H1 (cell line): ENCODE measurements at regions not wholly inside any gene's neighbourhood (a gene's known extent, or its start where the extent isn't known, plus 50 kb on each side); places are given as distances from the start of the nearest gene placed in this dataset.

Experiments used
- CTCF ChIA-PET: fragments of 300-600 bp; sonication (Branson Sonifier 250); formaldehyde crosslinking; loops from one replicate; lab custom pipeline; 2021; ENCODE audit not compliant: partially characterized antibody; lab: Charles Lee
- POLR2A ChIA-PET: fragments of 300-600 bp; sonication (Branson Sonifier 250); formaldehyde crosslinking; loops from one replicate; lab custom pipeline; 2021; ENCODE audit warnings: inconsistent platforms; ENCODE audit not compliant: partially characterized antibody; lab: Charles Lee
- DNase-seq, 2 experiments: peaks; one replicate each; pipeline versions ENCODE4 v3.0.0 to v3.0.0-alpha.2; 2010 to 2022; ENCODE audit warnings: low spot score in 2 of 2, low read depth in 1 of 2, mixed read lengths in 1 of 2
- FAIRE-seq: peaks from 2 replicates; lab custom pipeline; 2011; peaks lifted over from hg19 to GRCh38; lab: Jason Lieb, UNC
- H2AFZ ChIP-seq: 2 replicates; pipeline ENCODE4 v1.8.1; 2012; ENCODE audit warnings: low read length, inconsistent platforms
- H2AK5ac ChIP-seq: 2 replicates; pipeline ENCODE4 v1.6.1; 2013; ENCODE audit warnings: low read depth, low read length
- H2BK120ac ChIP-seq: replicated peaks from 2 replicates; pipeline ENCODE3; 2013; ENCODE audit warnings: low read depth, low read length, inconsistent platforms
- H2BK12ac ChIP-seq: 2 replicates; pipeline ENCODE4 v1.6.1; 2013; ENCODE audit warnings: low read depth, low read length
- H2BK15ac ChIP-seq: 2 replicates; pipeline ENCODE4 v1.6.1; 2013; ENCODE audit warnings: low read length
- H2BK20ac ChIP-seq: 2 replicates; pipeline ENCODE4 v1.6.1; 2013; ENCODE audit warnings: low read length
- H2BK5ac ChIP-seq: 2 replicates; pipeline ENCODE4 v1.6.1; 2013; ENCODE audit warnings: low read depth, low read length
- H3K14ac ChIP-seq: 2 replicates; pipeline ENCODE4 v1.6.1; 2013; ENCODE audit warnings: inconsistent platforms; ENCODE audit not compliant: insufficient read length
- H3K18ac ChIP-seq: 2 replicates; pipeline ENCODE4 v1.6.1; 2013; ENCODE audit warnings: low read length; ENCODE audit errors: extremely low read depth
- H3K23ac ChIP-seq: 2 replicates; pipeline ENCODE4 v1.6.1; 2013; ENCODE audit warnings: inconsistent platforms; ENCODE audit not compliant: insufficient read length
- H3K23me2 ChIP-seq: 2 replicates; pipeline ENCODE4 v1.6.1; 2013; ENCODE audit warnings: low read depth, low read length
- H3K27ac ChIP-seq: 2 replicates; pipeline ENCODE4 v1.6.1; 2011; ENCODE audit warnings: low read depth, low read length, inconsistent platforms
- H3K27me3 ChIP-seq, 4 experiments: replicated peaks in 1 of 4; 1 replicate in 1 of 4; 2 replicates in 3 of 4; pipeline versions ENCODE4 v1.6.1 to v1.8.1; 2011 to 2013; ENCODE audit warnings: low read length in 3 of 4, mild to moderate bottlenecking in 3 of 4, inconsistent platforms in 2 of 4, mixed read lengths in 2 of 4, moderate library complexity in 1 of 4; ENCODE audit not compliant: control insufficient read depth in 3 of 4, insufficient read depth in 3 of 4; ENCODE audit errors: extremely low read depth in 1 of 4
- H3K36me3 ChIP-seq, 4 experiments: 2 replicates each; pipeline versions ENCODE4 v1.6.1 to v1.8.1; 2011 to 2013; ENCODE audit warnings: mild to moderate bottlenecking in 4 of 4, low read length in 3 of 4, moderate library complexity in 2 of 4, control low read depth in 1 of 4, inconsistent platforms in 1 of 4; ENCODE audit not compliant: insufficient read depth in 4 of 4, control insufficient read depth in 2 of 4
- H3K4ac ChIP-seq: replicated peaks from 2 replicates; pipeline ENCODE3; 2013; ENCODE audit warnings: low read length, low read depth, mixed read lengths, inconsistent platforms; ENCODE audit not compliant: insufficient read length
- H3K4me1 ChIP-seq, 4 experiments: replicated peaks in 1 of 4; 1 replicate in 1 of 4; 2 replicates in 3 of 4; pipeline versions ENCODE4 v1.6.1 to v1.8.1; 2011 to 2013; ENCODE audit warnings: low read length in 3 of 4, inconsistent platforms in 2 of 4, mixed read lengths in 1 of 4; ENCODE audit not compliant: insufficient read depth in 4 of 4, control insufficient read depth in 3 of 4
- H3K4me2 ChIP-seq, 2 experiments: 2 replicates each; pipeline versions ENCODE4 v1.6.1 to v1.8.1; 2011 to 2013; ENCODE audit warnings: low read depth in 2 of 2, low read length in 2 of 2, control low read depth in 1 of 2, inconsistent platforms in 1 of 2, mild to moderate bottlenecking in 1 of 2; ENCODE audit not compliant: insufficient read depth in 1 of 2
- H3K4me3 ChIP-seq, 4 experiments: fragments of 200-600, 300-600 bp in 1 of 4; sonication (generic), shearing (Covaris generic), sonication (Bioruptor Twin) in 1 of 4; 2 replicates each; pipeline versions ENCODE4 v1.5.1 to v1.8.1; 2011 to 2016; ENCODE audit warnings: low read length in 4 of 4, low read depth in 3 of 4, control low read depth in 2 of 4, inconsistent platforms in 2 of 4, mild to moderate bottlenecking in 2 of 4, mixed read lengths in 1 of 4, moderate library complexity in 1 of 4; ENCODE audit not compliant: insufficient read depth in 2 of 4; ENCODE audit errors: extremely low read depth in 1 of 4
- H3K56ac ChIP-seq: replicated peaks from 2 replicates; pipeline ENCODE3; 2013; ENCODE audit warnings: low read depth, mild to moderate bottlenecking, mixed read lengths, low read length, inconsistent platforms; ENCODE audit not compliant: insufficient read length
- H3K79me1 ChIP-seq: 2 replicates; pipeline ENCODE4 v1.6.1; 2013; ENCODE audit warnings: low read depth, low read length, control low read depth
- H3K79me2 ChIP-seq, 2 experiments: 2 replicates each; pipeline versions ENCODE4 v1.6.1 to v1.8.1; 2012 to 2013; ENCODE audit warnings: low read length in 2 of 2, mild to moderate bottlenecking in 2 of 2, inconsistent platforms in 1 of 2; ENCODE audit not compliant: insufficient read depth in 2 of 2, control insufficient read depth in 1 of 2
- H3K9ac ChIP-seq, 4 experiments: replicated peaks in 1 of 4; 1 replicate in 1 of 4; 2 replicates in 3 of 4; pipeline versions ENCODE4 v1.6.1 to v1.8.1; 2011 to 2013; ENCODE audit warnings: low read depth in 3 of 4, low read length in 3 of 4, control low read depth in 2 of 4, mild to moderate bottlenecking in 2 of 4, moderate library complexity in 2 of 4, inconsistent platforms in 1 of 4; ENCODE audit errors: extremely low read depth in 1 of 4
- H3K9me3 ChIP-seq, 2 experiments: 2 replicates each; pipeline versions ENCODE4 v1.6.1 to v1.8.1; 2012 to 2013; ENCODE audit warnings: mild to moderate bottlenecking in 2 of 2, moderate library complexity in 2 of 2, control low read depth in 1 of 2, inconsistent platforms in 1 of 2, low read depth in 1 of 2, low read length in 1 of 2, mixed read lengths in 1 of 2; ENCODE audit not compliant: insufficient read depth in 2 of 2
- H4K20me1 ChIP-seq, 2 experiments: replicated peaks in 1 of 2; 2 replicates each; pipeline versions ENCODE3 to v1.8.1; 2011 to 2013; ENCODE audit warnings: inconsistent platforms in 2 of 2, low read length in 2 of 2, mild to moderate bottlenecking in 1 of 2; ENCODE audit not compliant: insufficient read depth in 2 of 2, control insufficient read depth in 1 of 2
- H4K5ac ChIP-seq: 2 replicates; pipeline ENCODE4 v1.6.1; 2013; ENCODE audit warnings: low read length, low read depth, mixed read lengths, inconsistent platforms; ENCODE audit not compliant: insufficient read length
- H4K8ac ChIP-seq: 2 replicates; pipeline ENCODE4 v1.8.0; 2013; ENCODE audit warnings: mild to moderate bottlenecking, moderate library complexity, low read length, inconsistent platforms; ENCODE audit not compliant: insufficient read depth; ENCODE audit errors: extremely low read depth
- H4K91ac ChIP-seq: replicated peaks from 2 replicates; pipeline ENCODE3; 2013; ENCODE audit warnings: low read length, mixed read lengths, inconsistent platforms; ENCODE audit not compliant: insufficient read length
- BACH1 ChIP-seq: IDR thresholded peaks from 2 replicates; pipeline ENCODE4 v1.6.1; 2012; ENCODE audit warnings: low read length, improper control_type of control experiment
- BCL11A ChIP-seq, 2 experiments: IDR thresholded peaks; one replicate each; pipeline ENCODE4 v1.6.1; 2011; ENCODE audit warnings: low read depth in 2 of 2, low read length in 2 of 2, mild to moderate bottlenecking in 2 of 2
- EP300 ChIP-seq, 2 experiments: IDR thresholded peaks; 1 replicate in 1 of 2; 2 replicates in 1 of 2; pipeline ENCODE4 v1.6.1; 2011 to 2012; ENCODE audit warnings: low read depth in 2 of 2, low read length in 2 of 2, mild to moderate bottlenecking in 2 of 2, borderline replicate concordance in 1 of 2, inconsistent platforms in 1 of 2, moderate library complexity in 1 of 2
- GABPA ChIP-seq: IDR thresholded peaks from 2 replicates; pipeline ENCODE4 v1.6.1; 2011; ENCODE audit warnings: mild to moderate bottlenecking, low read length, moderate library complexity, borderline replicate concordance; ENCODE audit not compliant: insufficient read depth
- JUND ChIP-seq: IDR thresholded peaks from 2 replicates; pipeline ENCODE4 v1.6.1; 2011; ENCODE audit warnings: mild to moderate bottlenecking, improper control_type of control experiment, low read length
- POLR2A ChIP-seq, 2 experiments: IDR thresholded peaks; 1 replicate in 1 of 2; 2 replicates in 1 of 2; pipeline ENCODE4 v1.6.1; 2011; ENCODE audit warnings: low read depth in 2 of 2, low read length in 2 of 2, mild to moderate bottlenecking in 2 of 2; ENCODE audit errors: control extremely low read depth in 1 of 2
- RFX5 ChIP-seq: IDR thresholded peaks from 2 replicates; pipeline ENCODE4 v1.6.1; 2011; ENCODE audit warnings: low read depth, low read length, improper control_type of control experiment, borderline replicate concordance
- RXRA ChIP-seq: IDR thresholded peaks from 2 replicates; pipeline ENCODE4 v1.6.1; 2011; ENCODE audit warnings: low read depth, mild to moderate bottlenecking, low read length, moderate library complexity; ENCODE audit not compliant: insufficient read depth
- SIN3A ChIP-seq, 2 experiments: IDR thresholded peaks in 1 of 2; conservative IDR thresholded peaks in 1 of 2; 2 replicates each; pipeline ENCODE4 v1.6.1; 2011 to 2012; ENCODE audit warnings: low read length in 2 of 2, improper control_type of control experiment in 1 of 2, low read depth in 1 of 2, mild to moderate bottlenecking in 1 of 2
- SP2 ChIP-seq: IDR thresholded peaks from 2 replicates; pipeline ENCODE4 v1.6.1; 2012; ENCODE audit warnings: mild to moderate bottlenecking, low read length, inconsistent platforms
- SRF ChIP-seq: IDR thresholded peaks from 2 replicates; pipeline ENCODE4 v1.6.1; 2011; ENCODE audit warnings: mild to moderate bottlenecking, low read depth, low read length, moderate library complexity
- TAF1 ChIP-seq: IDR thresholded peaks from 2 replicates; pipeline ENCODE4 v1.6.1; 2011; ENCODE audit warnings: mild to moderate bottlenecking, low read depth, low read length
- WGBS, 2 experiments: shearing (Covaris generic) in 1 of 2; methylation state at CpG; one replicate each; pipeline versions ENCODE4 v1.1.6 to v1.1.7; 2013 to 2015; ENCODE audit warnings: low lambda C conversion rate in 2 of 2, mixed read lengths in 2 of 2, inconsistent platforms in 1 of 2, low coverage in 1 of 2, missing lambda C conversion rate in 1 of 2; ENCODE audit not compliant: insufficient replicate concordance in 2 of 2, insufficient coverage in 1 of 2, insufficient read length in 1 of 2; ENCODE audit errors: extremely low coverage in 1 of 2, missing lambda C conversion rate in 1 of 2; 5-methylcytosine and 5-hydroxymethylcytosine counted together
- TF ChIP-seq, protein P1 (sequence below): IDR thresholded peaks from 2 replicates; pipeline ENCODE4 v1.6.1; 2012; ENCODE audit warnings: inconsistent platforms
- TF ChIP-seq, protein P2 (sequence below): IDR thresholded peaks from 2 replicates; pipeline ENCODE4 v1.6.1; 2011; ENCODE audit warnings: low read length, improper control_type of control experiment

DNA sequence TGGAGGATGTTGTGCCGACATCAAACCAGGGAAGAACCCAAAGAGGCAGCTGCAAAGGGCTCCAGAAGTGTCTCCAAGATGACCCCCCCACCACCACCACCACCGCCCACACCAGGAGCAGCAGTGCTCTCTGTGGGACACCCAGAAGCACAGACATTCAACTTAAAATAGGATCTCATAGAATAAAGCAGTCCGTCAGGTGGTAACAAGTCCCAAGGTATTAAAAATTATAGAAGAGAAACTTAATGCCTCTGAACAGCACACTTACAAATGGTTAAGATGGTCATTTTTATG, 155.5 kb upstream of the ID2 start:
- CTCF ChIA-PET: interaction anchor here (0.7 to 1.3 kb wide), 5 partner anchors 10 to 156 kb away, joined by 3 to 5 read pairs (median 3); partner anchors contain the start of gene ID2
- Histone ChIP-seq H3K9ac (no peak overlapping the region), H3K23me2 (no peaks in the 10 kb centered on the region), H3K4ac (no peak overlapping the region), H3K27ac (no peak overlapping the region), H4K5ac (no peak overlapping the region), H3K56ac (no peak overlapping the region), H3K4me3 (no peak overlapping the region), H3K27me3 (no peaks in the 10 kb centered on the region; a peak in 1 of 7 replicates), H4K8ac (no peak overlapping the region), H2AFZ (no peak overlapping the region), H2AK5ac (no peak overlapping the region), H3K36me3 (no peaks in the 10 kb centered on the region), H2BK20ac (no peak overlapping the region), H2BK120ac (no peak overlapping the region), H3K4me1 (peaks cover 0 to 14% (median 8%) of the 10 kb centered on the region in 4 experiments; a peak in 6 of 7 replicates), H3K23ac (no peak overlapping the region), H2BK12ac (no peak overlapping the region), H2BK15ac (no peak overlapping the region), H3K79me1 (no peaks in the 10 kb centered on the region), H3K79me2 (no peaks in the 10 kb centered on the region), H4K20me1 (no peaks in the 10 kb centered on the region), H3K18ac (no peak overlapping the region), H3K4me2 (no peak overlapping the region), H2BK5ac (no peak overlapping the region), H3K14ac (no peak overlapping the region), H4K91ac (no peak overlapping the region), H3K9me3 (no peaks in the 10 kb centered on the region; a peak in 1 of 4 replicates)
- POLR2A ChIA-PET: interaction anchor here (1.1 kb wide), 1 partner anchor 152 kb away, joined by 3 read pairs; no protein-coding TSS in a partner anchor
- DNase-seq (no peak), FAIRE-seq (no peak)
- WGBS, 2 experiments: 77% methylated on average over 3 of the region's 3 CpGs; no CpG with 5 or more reads in 1 of the 2 experiments
- TF ChIP-seq JUND: no peak
- no peak for TF ChIP-seq SRF
- TF ChIP-seq TAF1: no peak
- no peak for TF ChIP-seq POLR2A (IDR thresholded peaks at IDR 0.05; ENCODE audit: control extremely low read depth in 1 of 2, low read depth in 2 of 2, low read length in 2 of 2)
- TF ChIP-seq GABPA: no peak
- TF ChIP-seq SP2: no peak
- no peak for TF ChIP-seq EP300 (IDR thresholded peaks at IDR 0.05; ENCODE audit: borderline replicate concordance in 1 of 2, low read depth in 2 of 2, low read length in 2 of 2)
- no peak for TF ChIP-seq RFX5
- TF ChIP-seq SIN3A (conservative IDR thresholded peaks at IDR 0.05 in 1 of 2, IDR thresholded peaks at IDR 0.05 in 1 of 2; ENCODE audit: low read depth in 1 of 2, low read length in 2 of 2): no peak
- no peak for TF ChIP-seq BCL11A (IDR thresholded peaks at IDR 0.05; ENCODE audit: low read depth in 2 of 2, low read length in 2 of 2)
- TF ChIP-seq BACH1: no peak
- TF ChIP-seq, protein P1, sequence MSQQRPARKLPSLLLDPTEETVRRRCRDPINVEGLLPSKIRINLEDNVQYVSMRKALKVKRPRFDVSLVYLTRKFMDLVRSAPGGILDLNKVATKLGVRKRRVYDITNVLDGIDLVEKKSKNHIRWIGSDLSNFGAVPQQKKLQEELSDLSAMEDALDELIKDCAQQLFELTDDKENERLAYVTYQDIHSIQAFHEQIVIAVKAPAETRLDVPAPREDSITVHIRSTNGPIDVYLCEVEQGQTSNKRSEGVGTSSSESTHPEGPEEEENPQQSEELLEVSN: no peak
- TF ChIP-seq RXRA: no peak
- TF ChIP-seq, protein P2, sequence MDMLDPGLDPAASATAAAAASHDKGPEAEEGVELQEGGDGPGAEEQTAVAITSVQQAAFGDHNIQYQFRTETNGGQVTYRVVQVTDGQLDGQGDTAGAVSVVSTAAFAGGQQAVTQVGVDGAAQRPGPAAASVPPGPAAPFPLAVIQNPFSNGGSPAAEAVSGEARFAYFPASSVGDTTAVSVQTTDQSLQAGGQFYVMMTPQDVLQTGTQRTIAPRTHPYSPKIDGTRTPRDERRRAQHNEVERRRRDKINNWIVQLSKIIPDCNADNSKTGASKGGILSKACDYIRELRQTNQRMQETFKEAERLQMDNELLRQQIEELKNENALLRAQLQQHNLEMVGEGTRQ: no peak
